ENCODE measurements at regions not wholly inside any gene's neighbourhood (a gene's known extent, or its start where the extent isn't known, plus 50 kb on each side); places are given as distances from the start of the nearest gene placed in this dataset.

DNA sequence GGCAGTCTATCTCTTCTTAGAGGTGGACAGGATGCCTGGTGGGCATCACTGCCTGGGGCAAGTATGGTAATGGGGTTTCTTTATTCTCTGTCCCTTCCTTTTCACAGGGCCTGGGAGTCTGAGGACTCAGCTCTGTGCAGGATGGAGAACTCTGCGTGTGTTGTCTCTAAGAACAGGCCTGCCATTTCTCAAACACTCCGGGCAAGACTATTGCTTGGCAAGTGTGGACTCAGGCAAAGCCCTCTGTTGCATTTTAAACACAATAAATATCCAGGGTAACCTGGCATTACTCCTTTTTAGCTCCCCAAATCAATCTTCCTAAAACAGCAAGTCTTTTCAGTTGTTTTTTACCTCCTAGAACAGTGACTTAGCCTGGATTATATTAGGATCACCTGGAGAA is 185.1 kb upstream of the ROPN1 start:
- no peak overlapping the region for H3K4me3 ChIP-seq
- DNase-seq (ENCODE audit: low spot score) (no peak), ATAC-seq (ENCODE audit: insufficient number of reproducible peaks, low FRiP score, low read depth) (no peak)
- H3K27me3 ChIP-seq (replicated peaks; ENCODE audit: insufficient read depth): no peaks in the 10 kb centered on the region
- peaks cover 4 to 49% of the 10 kb centered on the region in 2 donors for H3K4me1 ChIP-seq (ENCODE audit: control insufficient read depth in 1 of 2, low read depth in 2 of 2)
- H3K27ac ChIP-seq: no peak overlapping the region
- no peaks in the 10 kb centered on the region for H3K36me3 ChIP-seq
- no peaks in the 10 kb centered on the region for H3K9me3 ChIP-seq
- TF ChIP-seq, protein P1, sequence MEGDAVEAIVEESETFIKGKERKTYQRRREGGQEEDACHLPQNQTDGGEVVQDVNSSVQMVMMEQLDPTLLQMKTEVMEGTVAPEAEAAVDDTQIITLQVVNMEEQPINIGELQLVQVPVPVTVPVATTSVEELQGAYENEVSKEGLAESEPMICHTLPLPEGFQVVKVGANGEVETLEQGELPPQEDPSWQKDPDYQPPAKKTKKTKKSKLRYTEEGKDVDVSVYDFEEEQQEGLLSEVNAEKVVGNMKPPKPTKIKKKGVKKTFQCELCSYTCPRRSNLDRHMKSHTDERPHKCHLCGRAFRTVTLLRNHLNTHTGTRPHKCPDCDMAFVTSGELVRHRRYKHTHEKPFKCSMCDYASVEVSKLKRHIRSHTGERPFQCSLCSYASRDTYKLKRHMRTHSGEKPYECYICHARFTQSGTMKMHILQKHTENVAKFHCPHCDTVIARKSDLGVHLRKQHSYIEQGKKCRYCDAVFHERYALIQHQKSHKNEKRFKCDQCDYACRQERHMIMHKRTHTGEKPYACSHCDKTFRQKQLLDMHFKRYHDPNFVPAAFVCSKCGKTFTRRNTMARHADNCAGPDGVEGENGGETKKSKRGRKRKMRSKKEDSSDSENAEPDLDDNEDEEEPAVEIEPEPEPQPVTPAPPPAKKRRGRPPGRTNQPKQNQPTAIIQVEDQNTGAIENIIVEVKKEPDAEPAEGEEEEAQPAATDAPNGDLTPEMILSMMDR (IDR thresholded peaks at IDR 0.05): no peak

DNA sequence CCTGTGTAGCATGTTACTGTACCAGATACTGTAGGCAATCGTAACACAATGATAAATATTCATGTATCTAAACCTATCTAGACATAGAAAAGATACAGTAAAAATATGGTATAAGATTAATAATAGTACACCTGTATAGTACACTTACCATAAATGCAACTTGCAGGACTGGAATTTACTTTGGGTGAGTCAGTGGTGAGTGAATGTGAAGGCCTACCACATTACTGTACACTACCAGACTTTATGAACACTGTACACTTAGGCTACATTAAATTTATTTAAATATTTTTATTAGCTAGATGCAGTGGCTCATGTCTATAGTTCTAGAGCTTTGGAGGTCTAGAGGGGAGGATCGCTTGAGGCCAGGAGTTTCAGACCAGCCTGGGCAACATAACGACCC is 186.6 kb upstream of the ROPN1 start:
- Histone ChIP-seq H3K27ac (no peak overlapping the region), H3K4me3 (no peak overlapping the region), H3K36me3 (no peaks in the 10 kb centered on the region), H3K27me3 (replicated peaks; ENCODE audit: insufficient read depth) (no peaks in the 10 kb centered on the region), H3K9me3 (no peaks in the 10 kb centered on the region), H3K4me1 (ENCODE audit: control insufficient read depth in 1 of 2, low read depth in 2 of 2) (peaks cover 4 to 35% of the 10 kb centered on the region in 2 donors)
- DNase-seq (ENCODE audit: low spot score) (no peak), ATAC-seq (ENCODE audit: insufficient number of reproducible peaks, low FRiP score, low read depth) (no peak)
- TF ChIP-seq, protein P1 (IDR thresholded peaks at IDR 0.05): no peak

DNA sequence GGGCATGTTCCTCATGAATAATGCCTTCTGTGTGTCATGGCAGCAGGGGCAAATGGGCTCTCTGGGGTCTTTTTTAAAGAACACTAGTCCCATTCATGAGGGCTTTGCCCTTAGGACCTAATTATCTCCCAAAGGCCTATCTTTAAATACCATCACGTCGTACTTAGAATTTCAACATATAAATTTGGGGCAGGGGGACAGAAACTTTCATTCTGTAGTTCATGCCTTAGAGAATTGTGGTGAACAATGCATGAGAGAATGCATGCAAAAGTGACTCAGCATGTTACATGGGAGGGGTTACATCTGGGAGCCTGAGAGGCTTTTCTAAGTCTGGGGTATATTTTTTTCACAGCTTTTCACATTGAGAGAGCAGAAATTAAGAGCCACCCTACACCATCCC is 208.5 kb upstream of the ROPN1 start:
- Histone ChIP-seq H3K4me1 (ENCODE audit: control insufficient read depth in 1 of 2, low read depth in 2 of 2) (peaks cover 31 to 85% of the 10 kb centered on the region in 2 donors), H3K9me3 (no peaks in the 10 kb centered on the region), H3K36me3 (no peaks in the 10 kb centered on the region), H3K27ac (peak overlapping the region; percentile 29 to 69), H3K27me3 (replicated peaks; ENCODE audit: insufficient read depth) (no peaks in the 10 kb centered on the region), H3K4me3 (no peak overlapping the region)
- DNase-seq (ENCODE audit: low spot score) (no peak), ATAC-seq (ENCODE audit: insufficient number of reproducible peaks, low FRiP score, low read depth) (no peak)
- TF ChIP-seq, protein P1 (IDR thresholded peaks at IDR 0.05): no peak

DNA sequence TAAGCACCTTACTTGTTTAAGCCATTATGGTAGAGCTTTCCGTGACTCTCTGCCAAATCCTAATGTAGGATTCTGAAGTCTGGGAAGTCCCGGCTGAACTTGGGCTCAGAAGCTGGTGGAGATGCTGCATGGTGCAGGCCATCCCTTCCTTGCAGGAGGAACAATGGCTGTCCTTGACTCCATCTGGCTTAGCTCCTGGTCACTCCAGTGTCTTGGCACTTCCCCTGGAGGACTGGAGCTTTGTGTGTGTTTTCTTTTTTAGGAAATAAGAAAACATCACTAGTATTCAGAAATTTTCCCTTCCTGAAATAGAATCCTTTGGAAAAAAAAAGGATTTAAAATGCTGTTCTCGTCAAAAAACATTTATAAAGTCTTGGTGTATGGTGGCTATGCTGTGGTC is 209.3 kb upstream of the ROPN1 start:
- H3K9me3 ChIP-seq: no peaks in the 10 kb centered on the region
- no peaks in the 10 kb centered on the region for H3K36me3 ChIP-seq
- H3K4me1 ChIP-seq (ENCODE audit: control insufficient read depth in 1 of 2, low read depth in 2 of 2): peaks cover 31 to 83% of the 10 kb centered on the region in 2 donors
- ATAC-seq (ENCODE audit: insufficient number of reproducible peaks, low FRiP score, low read depth) (no peak), DNase-seq (ENCODE audit: low spot score) (no peak)
- H3K27me3 ChIP-seq (replicated peaks; ENCODE audit: insufficient read depth): no peaks in the 10 kb centered on the region
- peak overlapping the region; percentile 49 to 69 for H3K27ac ChIP-seq
- TF ChIP-seq, protein P1 (IDR thresholded peaks at IDR 0.05): no peak
- no peak overlapping the region for H3K4me3 ChIP-seq

DNA sequence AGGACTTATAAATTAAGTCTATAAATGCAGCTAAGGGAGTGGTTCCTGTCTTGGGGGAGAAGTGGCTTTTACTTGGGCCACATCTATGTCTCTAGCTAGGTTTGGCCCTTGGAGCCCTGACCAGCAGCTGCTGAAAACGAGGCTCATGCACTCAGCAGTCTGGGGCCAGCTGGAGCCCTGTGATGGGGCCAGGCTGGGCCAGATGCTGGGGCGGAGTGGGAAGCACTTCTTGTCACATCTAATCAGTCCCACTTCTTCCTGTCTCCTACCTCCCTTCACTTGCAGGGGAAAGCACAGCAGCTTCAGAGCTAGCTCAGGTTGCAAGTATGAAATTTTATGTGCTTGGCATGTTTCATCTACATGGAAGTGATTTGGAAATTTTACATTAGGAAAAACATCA is 209.9 kb upstream of the ROPN1 start:
- ATAC-seq (ENCODE audit: insufficient number of reproducible peaks, low FRiP score, low read depth): no peak
- H3K4me1 ChIP-seq (ENCODE audit: control insufficient read depth in 1 of 2, low read depth in 2 of 2): peaks cover 31 to 84% of the 10 kb centered on the region in 2 donors
- H3K27me3 ChIP-seq (replicated peaks; ENCODE audit: insufficient read depth): no peaks in the 10 kb centered on the region
- H3K9me3 ChIP-seq: no peaks in the 10 kb centered on the region
- H3K4me3 ChIP-seq: no peak overlapping the region
- no peak for DNase-seq (ENCODE audit: low spot score)
- no peaks in the 10 kb centered on the region for H3K36me3 ChIP-seq
- TF ChIP-seq, protein P1 (IDR thresholded peaks at IDR 0.05): no peak
- H3K27ac ChIP-seq: peak overlapping the region; percentile 49 to 69
